K562 (cell line): ENCODE measurements at regions not wholly inside any gene's neighbourhood (a gene's known extent, or its start where the extent isn't known, plus 50 kb on each side); places are given as distances from the start of the nearest gene placed in this dataset.

ENCODE experiments used
- ATAC-seq: fragments of 200-7000 bp; cut with Tn5 transposase; 3 replicates; pipeline ENCODE4 v1.9.1; 2020; ENCODE audit warnings: moderate library complexity
- BruUV-seq: library from RNA; stranded (reverse); fragments of 400-500 nt; replicated peaks from 2 replicates; lab custom pipeline; 2021; lab: Mats Ljungman, UMichigan
- CTCF ChIA-PET: fragments of 300-600 bp; formaldehyde crosslinking; extraction: SDS; loops from one replicate; lab custom pipeline; 2021; ENCODE audit warnings: low intra/inter-chr PET ratio; lab: Yijun Ruan, JAX
- POLR2A ChIA-PET: fragments of 300-600, 350-650 bp; sonication (Branson Sonifier 250); formaldehyde crosslinking; extraction: SDS; loops from one replicate; lab custom pipeline; 2021; ENCODE audit warnings: antibody characterized with exemption, inconsistent platforms; lab: Yijun Ruan, JAX
- DNase-seq, 4 experiments: peaks; one replicate each; pipeline versions ENCODE4 v3.0.0 to v3.0.0-alpha.2; 2011 to 2018; ENCODE audit warnings: low spot score in 3 of 4, mixed read lengths in 3 of 4; ENCODE audit errors: extremely low read depth in 1 of 4
- FAIRE-seq: peaks from 2 replicates; lab custom pipeline; 2011; peaks lifted over from hg19 to GRCh38; lab: Jason Lieb, UNC
- H2AFZ ChIP-seq: 2 replicates; pipeline ENCODE4 v1.6.0; 2011; ENCODE audit warnings: low read depth, low read length, control low read depth, inconsistent platforms
- H3K27ac ChIP-seq: fragments of 200-600 bp; 3 replicates; pipeline ENCODE4 v1.8.0; 2011; ENCODE audit warnings: low read depth, mild to moderate bottlenecking, control low read depth, inconsistent platforms, low read length, moderate library complexity, mixed read lengths; ENCODE audit errors: extremely low read depth
- H3K27me3 ChIP-seq, 2 experiments: fragments of 300-600 bp in 1 of 2; 2 replicates in 1 of 2; 3 replicates in 1 of 2; pipeline versions ENCODE4 v1.6.0 to v1.8.0; 2011; ENCODE audit warnings: inconsistent platforms in 2 of 2, low read length in 2 of 2, mild to moderate bottlenecking in 1 of 2, mixed read lengths in 1 of 2, moderate library complexity in 1 of 2; ENCODE audit not compliant: control insufficient read depth in 2 of 2, insufficient read depth in 2 of 2
- H3K36me3 ChIP-seq: fragments of 300-600 bp; 3 replicates; pipeline ENCODE4 v1.8.0; 2011; ENCODE audit warnings: mild to moderate bottlenecking, low read length, inconsistent platforms; ENCODE audit not compliant: control insufficient read depth, insufficient read depth
- H3K4me1 ChIP-seq, 2 experiments: fragments of 200-600 bp in 1 of 2; replicated peaks in 1 of 2; 2 replicates in 1 of 2; 3 replicates in 1 of 2; pipeline versions ENCODE4 v1.5.1 to v1.8.0; 2011; ENCODE audit warnings: inconsistent platforms in 2 of 2, low read length in 2 of 2, mild to moderate bottlenecking in 1 of 2, mixed read lengths in 1 of 2, moderate library complexity in 1 of 2; ENCODE audit not compliant: control insufficient read depth in 2 of 2, insufficient read depth in 2 of 2
- H3K4me2 ChIP-seq: 2 replicates; pipeline ENCODE4 v1.6.1; 2011; ENCODE audit warnings: low read length, control low read depth, inconsistent platforms, mixed read lengths; ENCODE audit not compliant: insufficient read depth
- H3K4me3 ChIP-seq: fragments of 200-600 bp; sonication (generic), shearing (Covaris generic); 2 replicates; pipeline ENCODE4 v1.5.1; 2016; ENCODE audit warnings: control low read depth, inconsistent platforms
- H3K79me2 ChIP-seq: fragments of 200-600 bp; 3 replicates; pipeline ENCODE4 v1.8.0; 2011; ENCODE audit warnings: low read length, inconsistent platforms; ENCODE audit not compliant: control insufficient read depth, insufficient read depth
- H3K9ac ChIP-seq, 2 experiments: 2 replicates each; pipeline versions ENCODE4 v1.6.0 to v1.6.1; 2011; ENCODE audit warnings: low read depth in 2 of 2, low read length in 2 of 2, control low read depth in 1 of 2, inconsistent platforms in 1 of 2, mild to moderate bottlenecking in 1 of 2, mixed read lengths in 1 of 2; ENCODE audit not compliant: insufficient read depth in 1 of 2
- H3K9me1 ChIP-seq: one replicate; pipeline ENCODE4 v1.6.0; 2011; ENCODE audit warnings: inconsistent platforms, mild to moderate bottlenecking, low read length, moderate library complexity; ENCODE audit not compliant: control insufficient read depth, insufficient read depth
- H3K9me3 ChIP-seq: replicated peaks from 2 replicates; pipeline ENCODE4 v1.5.1; 2011; ENCODE audit warnings: low read depth, low read length, inconsistent platforms; ENCODE audit not compliant: control insufficient read depth, insufficient read depth
- H4K20me1 ChIP-seq: replicated peaks from 2 replicates; pipeline ENCODE4 v1.6.1; 2011; ENCODE audit warnings: low read length, inconsistent platforms, mixed read lengths; ENCODE audit not compliant: control insufficient read depth, insufficient read depth
- PBX2 ChIP-seq, 2 experiments: IDR thresholded peaks in 1 of 2; conservative IDR thresholded peaks in 1 of 2; 2 replicates each; pipeline ENCODE4 v1.6.1; 2016; ENCODE audit warnings: low read depth in 2 of 2, mild to moderate bottlenecking in 1 of 2, missing compliant biosample characterization in 1 of 2, missing genetic modification characterization in 1 of 2, moderate library complexity in 1 of 2
- PKNOX1 ChIP-seq: fragments of 450-650 bp; IDR thresholded peaks from 2 replicates; pipeline ENCODE4 v1.6.1; 2016
- RFX1 ChIP-seq: fragments of 450-650 bp; IDR thresholded peaks from 2 replicates; pipeline ENCODE4 v1.6.1; 2016; ENCODE audit warnings: mild to moderate bottlenecking, moderate library complexity
- SPI1 ChIP-seq: IDR thresholded peaks from 2 replicates; pipeline ENCODE4 v1.6.1; 2011; ENCODE audit warnings: low read depth, low read length, control low read depth, borderline replicate concordance
- TEAD1 ChIP-seq, 2 experiments: fragments of 450-650 bp in 1 of 2; sonication (generic) in 1 of 2; formaldehyde crosslinking; IDR thresholded peaks; 2 replicates each; pipeline versions ENCODE4 v1.4.0 to v1.8.0; 2020 to 2022; ENCODE audit warnings: mild to moderate bottlenecking in 2 of 2, missing genetic modification reagents in 1 of 2
- ZNF140 ChIP-seq: fragments of 250-450 bp; sonication (Bioruptor Pico); IDR thresholded peaks from 2 replicates; pipeline ENCODE4 v1.8.0; 2021; ENCODE audit warnings: moderate library complexity, mild to moderate bottlenecking, inconsistent platforms
- WGBS: fragments of 100-300 bp; shearing (Covaris generic); methylation state at CpG from one replicate; pipeline ENCODE4 v1.1.6; 2016; ENCODE audit warnings: low coverage, mixed read lengths; ENCODE audit not compliant: insufficient coverage; ENCODE audit errors: missing lambda C conversion rate; 5-methylcytosine and 5-hydroxymethylcytosine counted together
- in situ Hi-C: fragments of 300-500 bp; cut with MboI; formaldehyde crosslinking; loops from 4 replicates; pipeline ENCODE4 v1.15.0; 2018; ENCODE audit warnings: inconsistent platforms, mixed read lengths
- intact Hi-C: fragments of 100-400 bp; cut with micrococcal nuclease; formaldehyde crosslinking; loops from 2 replicates; pipeline ENCODE4 v1.14.2; 2022

GRCh38 chr21:33168886-33169285 lies 60.9 kb upstream of the IFNAR2 start:
- Histone ChIP-seq H3K27ac (no peak overlapping the region), H3K4me3 (no peak overlapping the region), H3K36me3 (no peaks in the 10 kb centered on the region), H3K79me2 (no peaks in the 10 kb centered on the region), H3K9ac (no peak overlapping the region), H3K4me2 (no peak overlapping the region), H3K4me1 (no peaks in the 10 kb centered on the region), H3K27me3 (peaks cover 37 to 59% of the 10 kb centered on the region in 2 experiments), H3K9me1 (no peaks in the 10 kb centered on the region), H3K9me3 (no peaks in the 10 kb centered on the region), H2AFZ (no peak overlapping the region), H4K20me1 (no peaks in the 10 kb centered on the region)
- in situ Hi-C loops, result no loop called here
- no peak for ATAC-seq
- ChIA-PET POLR2A (interaction anchor here (0.6 to 1.5 kb wide), 2 partner anchors 8 to 16 kb away, joined by 3 to 5 read pairs; no protein-coding TSS in a partner anchor), CTCF (no interaction called here)
- intact Hi-C loops, result no loop called here
- WGBS, result 0% methylated on average over 6 of the region's 6 CpGs
- BruUV-seq, result no TSS peak
- no peak for FAIRE-seq
- DNase-seq, result no peak
- TF ChIP-seq TEAD1 (CRISPR knock-in tag; IDR thresholded peaks at IDR 0.05) (no peak), RFX1 (peak; percentile 39; the same call in 1 of the 2 replicates)

GRCh38 chr21:33169359-33169758 lies 60.4 kb upstream of the IFNAR2 start:
- Histone ChIP-seq H3K79me2 (no peaks in the 10 kb centered on the region), H3K9me1 (no peaks in the 10 kb centered on the region), H3K36me3 (no peaks in the 10 kb centered on the region), H3K27ac (no peak overlapping the region), H2AFZ (no peak overlapping the region), H3K27me3 (peaks cover 39 to 61% of the 10 kb centered on the region in 2 experiments), H4K20me1 (no peaks in the 10 kb centered on the region), H3K9me3 (no peaks in the 10 kb centered on the region), H3K4me3 (no peak overlapping the region), H3K9ac (no peak overlapping the region), H3K4me1 (no peaks in the 10 kb centered on the region), H3K4me2 (no peak overlapping the region)
- ChIA-PET POLR2A (interaction anchor here (0.6 to 1.5 kb wide), 2 partner anchors 8 to 16 kb away, joined by 3 to 5 read pairs; no protein-coding TSS in a partner anchor), CTCF (no interaction called here)
- FAIRE-seq (no peak), DNase-seq (no peak), ATAC-seq (no peak; the same call in 2 of the 3 replicates)
- in situ Hi-C loops (no loop called here), intact Hi-C loops (no loop called here)
- no TSS peak for BruUV-seq
- WGBS, result 0% methylated on average over 14 of the region's 14 CpGs
- TF ChIP-seq ZNF140 (CRISPR knock-in tag) (no peak), SPI1 (peak; percentile 53; the same call in 1 of the 2 replicates), PKNOX1 (peak; percentile 86), PBX2 (CRISPR knock-in tag; IDR thresholded peaks at IDR 0.05; ENCODE audit: low read depth) (no peak), PBX2 (tag; conservative IDR thresholded peaks at IDR 0.05; ENCODE audit: low read depth) (peak; percentile 55)
